ENCODE measurements at regions not wholly inside any gene's neighbourhood (a gene's known extent, or its start where the extent isn't known, plus 50 kb on each side); places are given as distances from the start of the nearest gene placed in this dataset.

DNA sequence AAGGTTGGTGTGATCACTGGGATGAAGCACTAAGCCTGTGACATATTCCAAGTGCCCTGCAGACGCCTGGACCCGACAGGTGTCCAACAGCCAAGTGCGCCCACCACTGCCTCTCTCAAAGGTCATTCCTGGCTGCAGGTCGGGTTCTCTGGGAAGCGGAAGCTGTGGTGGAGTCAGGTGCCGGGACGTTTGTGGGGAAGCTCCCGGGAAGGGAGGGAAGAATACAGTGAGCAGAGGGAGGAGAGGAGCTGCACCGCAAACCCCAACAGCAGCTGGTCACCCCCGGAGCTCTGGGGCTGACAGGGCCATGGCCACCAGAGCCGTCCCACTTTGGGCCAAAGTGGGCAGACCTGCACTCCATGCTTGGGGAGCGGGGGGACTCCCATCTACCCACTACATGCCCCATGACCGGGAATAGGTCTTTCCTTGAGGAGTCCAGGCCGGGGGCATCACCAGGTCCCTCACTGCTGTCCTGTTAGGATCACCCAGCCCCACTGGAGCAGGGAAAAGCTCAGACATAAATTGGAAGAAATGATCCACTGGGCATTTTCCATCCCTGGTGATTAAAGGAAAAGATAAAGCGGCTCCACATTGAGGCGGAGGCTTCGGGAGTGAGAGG is 84.5 kb upstream of the PPP2R2D start:
- Mint-ChIP-seq H3K4me1 (ENCODE audit: low read depth) (no peaks in the 10 kb centered on the region), H3K9me3 (peaks cover 27% of the 10 kb centered on the region; the same call in 1 of the 2 replicates), H3K27ac (no peak overlapping the region), H3K4me3 (no peak overlapping the region), H3K36me3 (ENCODE audit: low read depth) (no peaks in the 10 kb centered on the region), H3K27me3 (ENCODE audit: insufficient read depth) (peaks cover 11% of the 10 kb centered on the region)
- TF ChIP-seq, protein P1, sequence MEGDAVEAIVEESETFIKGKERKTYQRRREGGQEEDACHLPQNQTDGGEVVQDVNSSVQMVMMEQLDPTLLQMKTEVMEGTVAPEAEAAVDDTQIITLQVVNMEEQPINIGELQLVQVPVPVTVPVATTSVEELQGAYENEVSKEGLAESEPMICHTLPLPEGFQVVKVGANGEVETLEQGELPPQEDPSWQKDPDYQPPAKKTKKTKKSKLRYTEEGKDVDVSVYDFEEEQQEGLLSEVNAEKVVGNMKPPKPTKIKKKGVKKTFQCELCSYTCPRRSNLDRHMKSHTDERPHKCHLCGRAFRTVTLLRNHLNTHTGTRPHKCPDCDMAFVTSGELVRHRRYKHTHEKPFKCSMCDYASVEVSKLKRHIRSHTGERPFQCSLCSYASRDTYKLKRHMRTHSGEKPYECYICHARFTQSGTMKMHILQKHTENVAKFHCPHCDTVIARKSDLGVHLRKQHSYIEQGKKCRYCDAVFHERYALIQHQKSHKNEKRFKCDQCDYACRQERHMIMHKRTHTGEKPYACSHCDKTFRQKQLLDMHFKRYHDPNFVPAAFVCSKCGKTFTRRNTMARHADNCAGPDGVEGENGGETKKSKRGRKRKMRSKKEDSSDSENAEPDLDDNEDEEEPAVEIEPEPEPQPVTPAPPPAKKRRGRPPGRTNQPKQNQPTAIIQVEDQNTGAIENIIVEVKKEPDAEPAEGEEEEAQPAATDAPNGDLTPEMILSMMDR (IDR thresholded peaks at IDR 0.05) = no peak
- no peak for DNase-seq

DNA sequence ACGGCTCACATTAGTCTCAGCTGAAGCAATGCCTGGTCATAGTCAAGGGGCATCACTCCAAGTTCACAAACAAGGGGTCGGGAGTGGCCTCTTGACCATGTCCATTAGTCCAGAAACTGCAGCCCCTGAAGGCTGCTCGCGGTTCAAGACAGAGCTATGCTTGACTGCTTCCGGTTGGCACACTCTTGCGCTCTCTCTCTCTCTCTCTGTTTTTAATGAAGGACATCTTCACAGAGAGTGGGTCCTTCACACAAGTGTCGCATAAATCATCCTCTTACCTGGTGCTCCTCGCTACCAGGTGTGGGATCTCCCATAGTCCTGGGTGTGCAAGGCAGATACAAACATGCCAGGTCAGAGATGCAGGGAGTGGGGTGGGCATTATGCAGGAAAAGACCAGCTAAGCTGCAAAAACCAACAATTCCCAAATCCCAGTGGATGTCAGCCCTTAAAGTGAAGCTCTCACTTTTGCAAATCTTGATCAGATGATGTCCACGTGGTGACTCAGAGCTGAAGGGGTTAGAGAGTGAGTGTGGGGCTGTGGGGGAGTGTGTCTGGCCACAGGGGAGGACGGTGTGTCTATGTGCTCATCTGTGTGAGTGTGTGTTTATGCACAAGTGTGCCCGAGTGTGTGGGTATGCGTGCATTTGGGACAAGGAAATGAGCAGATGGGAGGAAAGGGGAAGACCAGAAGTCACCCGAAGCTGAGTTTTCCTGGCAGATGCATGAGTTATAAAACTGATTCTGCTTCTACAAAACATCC is 83.7 kb upstream of the PPP2R2D start:
- Mint-ChIP-seq H3K27ac (no peak overlapping the region), H3K27me3 (ENCODE audit: insufficient read depth) (peaks cover 8% of the 10 kb centered on the region), H3K36me3 (ENCODE audit: low read depth) (no peaks in the 10 kb centered on the region), H3K9me3 (peaks cover 27% of the 10 kb centered on the region; the same call in 1 of the 2 replicates), H3K4me3 (no peak overlapping the region), H3K4me1 (ENCODE audit: low read depth) (no peaks in the 10 kb centered on the region)
- DNase-seq = no peak
- TF ChIP-seq, protein P1 (IDR thresholded peaks at IDR 0.05) = no peak

DNA sequence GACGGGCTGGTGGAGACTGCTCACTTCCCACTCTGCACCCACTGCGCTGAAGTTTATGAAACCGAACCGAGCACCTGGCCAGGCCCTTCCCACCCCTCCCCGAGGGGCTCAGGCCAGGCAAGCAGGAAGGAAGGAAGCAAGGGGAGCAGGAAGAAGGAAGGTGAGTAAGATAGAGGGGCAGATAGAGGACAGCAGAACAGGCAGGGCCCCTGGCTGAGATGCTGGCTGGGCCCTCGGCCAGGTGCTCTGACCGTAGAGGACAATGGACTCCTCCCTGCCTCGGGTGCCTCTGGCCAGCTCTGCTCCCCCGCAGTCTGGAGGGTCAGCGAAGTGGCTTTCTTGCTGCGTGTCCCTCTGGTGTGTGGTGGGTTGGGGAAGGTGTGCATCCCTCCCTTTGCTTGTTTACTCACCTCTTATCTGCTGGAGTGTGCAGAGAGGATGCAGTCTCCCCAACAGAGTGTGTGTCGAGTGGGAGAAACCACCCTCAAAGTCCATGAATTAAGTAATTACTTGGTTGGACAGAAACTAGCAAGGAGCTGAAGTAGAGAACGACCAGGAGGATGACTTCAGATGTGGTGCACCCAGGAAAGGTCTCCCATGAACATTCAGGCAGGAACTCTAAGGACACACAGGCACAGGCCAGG is 82.8 kb upstream of the PPP2R2D start:
- Mint-ChIP-seq H3K27me3 (ENCODE audit: insufficient read depth) (peaks cover 7% of the 10 kb centered on the region), H3K36me3 (ENCODE audit: low read depth) (no peaks in the 10 kb centered on the region), H3K27ac (no peak overlapping the region), H3K9me3 (peaks cover 26% of the 10 kb centered on the region; the same call in 1 of the 2 replicates), H3K4me1 (ENCODE audit: low read depth) (no peaks in the 10 kb centered on the region), H3K4me3 (no peak overlapping the region)
- TF ChIP-seq, protein P1 (IDR thresholded peaks at IDR 0.05) = no peak
- no peak for DNase-seq

DNA sequence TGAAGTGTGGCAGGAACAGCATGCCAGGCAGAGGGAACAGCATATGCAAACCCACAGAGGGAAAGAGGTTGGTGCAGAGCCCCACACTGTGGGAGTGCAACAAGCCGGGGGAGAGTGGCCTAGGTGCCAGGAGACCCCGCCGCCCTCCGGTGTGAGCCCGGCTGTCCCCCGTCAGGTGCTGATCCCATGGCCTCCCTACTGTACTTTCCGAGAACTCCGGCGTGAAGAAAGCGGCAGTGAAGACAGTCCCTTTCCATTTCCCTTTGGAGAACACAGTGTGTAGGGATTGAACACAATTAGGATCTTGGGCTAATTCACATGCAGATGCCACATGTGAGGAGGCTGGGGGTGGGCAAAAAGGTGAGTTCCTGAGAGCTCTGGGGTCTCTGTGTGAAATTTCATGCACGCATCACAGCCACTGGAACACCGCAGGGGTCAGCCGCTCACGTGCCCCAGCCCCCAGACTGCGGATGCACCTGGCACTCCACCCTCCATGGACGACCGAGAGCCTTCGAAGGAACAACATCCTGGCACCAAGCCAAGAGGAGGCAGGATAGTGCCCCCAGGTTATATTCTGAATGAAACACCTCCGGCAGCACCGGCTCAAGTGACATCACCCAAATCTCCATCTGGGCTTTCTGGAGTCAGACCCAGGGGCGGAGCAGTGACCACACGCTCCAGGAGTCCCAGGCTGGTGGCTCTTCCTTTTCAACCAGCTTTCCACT is 82.1 kb upstream of the PPP2R2D start:
- no peak for DNase-seq
- no peak overlapping the region for H3K4me3 Mint-ChIP-seq
- no peak overlapping the region for H3K27ac Mint-ChIP-seq
- peaks cover 21% of the 10 kb centered on the region; the same call in 1 of the 2 replicates for H3K9me3 Mint-ChIP-seq
- H3K4me1 Mint-ChIP-seq (ENCODE audit: low read depth) = no peaks in the 10 kb centered on the region
- H3K27me3 Mint-ChIP-seq (ENCODE audit: insufficient read depth) = peaks cover 7% of the 10 kb centered on the region
- no peaks in the 10 kb centered on the region for H3K36me3 Mint-ChIP-seq (ENCODE audit: low read depth)
- TF ChIP-seq, protein P1 (IDR thresholded peaks at IDR 0.05) = no peak

DNA sequence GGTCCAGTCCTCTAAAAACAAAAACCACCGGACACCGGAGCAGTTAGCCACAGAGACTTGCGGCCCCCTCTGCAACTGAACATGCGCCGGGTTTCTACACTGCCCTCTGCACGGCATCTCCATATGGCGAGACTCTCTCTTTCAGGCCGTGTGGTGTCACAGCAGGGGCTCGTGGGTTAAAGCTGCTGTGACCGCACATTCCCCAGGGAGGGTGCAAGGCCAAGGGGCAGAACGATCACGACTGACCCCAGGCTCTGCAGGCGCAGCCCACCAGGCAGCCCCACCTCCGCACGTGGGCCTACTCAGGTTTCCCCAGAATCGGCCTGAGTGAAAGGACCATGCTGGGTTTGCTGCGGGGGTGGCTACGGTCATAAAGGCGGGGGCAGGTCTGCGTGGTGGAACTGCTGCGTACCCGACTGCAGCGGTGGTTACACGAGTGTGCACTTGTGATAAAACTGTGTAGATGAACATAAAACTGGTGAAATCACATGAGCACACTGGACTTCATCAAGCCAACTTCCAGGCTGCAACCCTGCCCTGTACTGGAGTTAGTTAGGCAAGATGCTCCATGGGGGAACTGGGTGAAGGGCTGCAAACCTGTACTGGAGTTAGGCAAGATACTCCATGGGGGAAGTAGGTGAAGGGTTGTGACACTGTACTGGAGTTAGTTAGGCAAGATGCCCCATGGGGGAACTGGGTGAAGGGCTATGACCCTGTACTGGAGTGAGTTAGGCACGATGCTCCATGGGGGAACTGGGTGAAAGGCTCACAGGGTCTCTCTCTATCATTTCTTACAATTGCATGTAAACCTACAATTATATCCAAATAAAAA is 81.4 kb upstream of the PPP2R2D start:
- H3K27me3 Mint-ChIP-seq (ENCODE audit: insufficient read depth) = peaks cover 7% of the 10 kb centered on the region

More for the DNA sequence above, 81.4 kb upstream of the PPP2R2D start:
- Mint-ChIP-seq H3K4me3 (no peak overlapping the region), H3K4me1 (ENCODE audit: low read depth) (no peaks in the 10 kb centered on the region), H3K27ac (no peak overlapping the region), H3K9me3 (peaks cover 19% of the 10 kb centered on the region; the same call in 1 of the 2 replicates), H3K36me3 (ENCODE audit: low read depth) (no peaks in the 10 kb centered on the region)
- TF ChIP-seq, protein P1 (IDR thresholded peaks at IDR 0.05) = no peak
- DNase-seq = no peak
